KMS-11 (cell line): ENCODE measurements at regions not wholly inside any gene's neighbourhood (a gene's known extent, or its start where the extent isn't known, plus 50 kb on each side); places are given as distances from the start of the nearest gene placed in this dataset.

Experiments
- H2AFZ ChIP-seq: fragments of 200-600 bp; sonication (generic); 2 replicates; pipeline ENCODE4 v1.6.1; 2016; ENCODE audit warnings: antibody characterized with exemption, mixed run types, low read depth
- H3K27ac ChIP-seq: fragments of 200-600 bp; sonication (generic); 2 replicates; pipeline ENCODE4 v1.6.1; 2016; ENCODE audit warnings: mild to moderate bottlenecking, mixed run types
- H3K27me3 ChIP-seq: fragments of 200-600 bp; sonication (generic); 2 replicates; pipeline ENCODE4 v1.6.1; 2017; ENCODE audit warnings: mild to moderate bottlenecking, low read depth, mixed run types, moderate library complexity; ENCODE audit not compliant: insufficient read depth
- H3K36me3 ChIP-seq: fragments of 200-600 bp; sonication (generic); 2 replicates; pipeline ENCODE4 v1.6.1; 2017; ENCODE audit warnings: mild to moderate bottlenecking, mixed run types; ENCODE audit not compliant: insufficient read depth
- H3K4me1 ChIP-seq: fragments of 200-600 bp; sonication (generic); 2 replicates; pipeline ENCODE4 v1.6.1; 2016; ENCODE audit warnings: mild to moderate bottlenecking, low read depth, mixed run types; ENCODE audit not compliant: poor library complexity, severe bottlenecking
- H3K4me2 ChIP-seq: fragments of 200-600 bp; sonication (generic); 2 replicates; pipeline ENCODE4 v1.7.0; 2016; ENCODE audit warnings: mild to moderate bottlenecking, mixed run types
- H3K4me3 ChIP-seq: fragments of 200-600 bp; sonication (generic); IDR thresholded peaks from 2 replicates; pipeline ENCODE4 v1.6.1; 2017; ENCODE audit warnings: low read depth, low read length, mixed read lengths; ENCODE audit not compliant: insufficient read depth
- H3K79me2 ChIP-seq: fragments of 200-600 bp; sonication (generic); 2 replicates; pipeline ENCODE4 v1.6.1; 2016; ENCODE audit warnings: low read depth, mixed run types; ENCODE audit not compliant: insufficient read depth
- H3K9ac ChIP-seq: fragments of 200-600 bp; sonication (generic); 2 replicates; pipeline ENCODE4 v1.6.1; 2016; ENCODE audit warnings: mild to moderate bottlenecking, mixed run types
- H4K20me1 ChIP-seq: fragments of 200-600 bp; sonication (generic); 2 replicates; pipeline ENCODE4 v1.6.1; 2016; ENCODE audit warnings: mild to moderate bottlenecking, mixed run types; ENCODE audit not compliant: insufficient read depth
- TF ChIP-seq, protein P1 (sequence below): fragments of 200-600 bp; sonication (generic); conservative IDR thresholded peaks from 2 replicates; pipeline ENCODE4 v1.6.1; 2017; ENCODE audit warnings: low read depth, mild to moderate bottlenecking, antibody characterized with exemption, low read length, moderate library complexity, mixed read lengths

DNA sequence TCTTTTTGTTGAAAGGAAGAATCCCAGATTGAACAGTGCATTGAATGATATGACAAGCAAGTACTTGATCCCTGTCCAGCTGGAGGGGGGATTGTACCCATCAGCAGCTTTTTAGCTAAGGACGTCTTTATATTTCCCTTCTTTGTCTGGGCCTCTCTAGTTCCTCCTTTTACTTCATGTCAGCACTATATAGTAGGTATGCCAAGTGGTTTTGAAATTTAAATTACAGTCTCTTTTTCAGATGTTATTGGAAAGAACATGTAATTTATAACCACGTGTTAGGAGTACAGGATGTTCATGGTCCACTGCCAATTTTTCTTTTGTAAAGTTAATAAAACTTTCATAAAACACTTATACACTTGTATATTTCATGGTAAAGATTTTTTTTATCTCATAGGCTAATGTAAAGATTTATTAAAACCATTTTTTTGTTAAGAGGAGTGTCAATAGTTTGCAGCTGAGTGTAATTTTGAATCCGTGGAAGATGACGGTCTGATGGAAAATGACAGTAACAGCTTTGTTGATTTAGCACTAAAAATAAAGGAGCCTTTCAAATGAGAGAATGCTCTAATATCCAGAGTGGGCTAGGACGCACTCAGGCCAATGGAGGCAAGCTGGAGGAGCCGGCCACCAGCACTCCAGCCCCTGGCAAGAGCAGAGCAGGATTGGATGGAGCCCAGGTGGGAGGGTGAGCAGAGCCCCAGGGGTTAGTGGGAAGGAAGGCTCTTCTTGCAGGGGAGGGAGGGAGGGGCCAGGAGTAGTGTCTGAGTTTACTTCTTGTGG lies 488.3 kb downstream of the INSC start:
- H3K36me3 ChIP-seq: no peaks in the 10 kb centered on the region
- H4K20me1 ChIP-seq: no peaks in the 10 kb centered on the region
- no peak overlapping the region for H3K27ac ChIP-seq
- H3K4me2 ChIP-seq: no peak overlapping the region
- H3K27me3 ChIP-seq: no peaks in the 10 kb centered on the region
- H2AFZ ChIP-seq: no peak overlapping the region
- H3K4me1 ChIP-seq: no peaks in the 10 kb centered on the region
- TF ChIP-seq, protein P1, sequence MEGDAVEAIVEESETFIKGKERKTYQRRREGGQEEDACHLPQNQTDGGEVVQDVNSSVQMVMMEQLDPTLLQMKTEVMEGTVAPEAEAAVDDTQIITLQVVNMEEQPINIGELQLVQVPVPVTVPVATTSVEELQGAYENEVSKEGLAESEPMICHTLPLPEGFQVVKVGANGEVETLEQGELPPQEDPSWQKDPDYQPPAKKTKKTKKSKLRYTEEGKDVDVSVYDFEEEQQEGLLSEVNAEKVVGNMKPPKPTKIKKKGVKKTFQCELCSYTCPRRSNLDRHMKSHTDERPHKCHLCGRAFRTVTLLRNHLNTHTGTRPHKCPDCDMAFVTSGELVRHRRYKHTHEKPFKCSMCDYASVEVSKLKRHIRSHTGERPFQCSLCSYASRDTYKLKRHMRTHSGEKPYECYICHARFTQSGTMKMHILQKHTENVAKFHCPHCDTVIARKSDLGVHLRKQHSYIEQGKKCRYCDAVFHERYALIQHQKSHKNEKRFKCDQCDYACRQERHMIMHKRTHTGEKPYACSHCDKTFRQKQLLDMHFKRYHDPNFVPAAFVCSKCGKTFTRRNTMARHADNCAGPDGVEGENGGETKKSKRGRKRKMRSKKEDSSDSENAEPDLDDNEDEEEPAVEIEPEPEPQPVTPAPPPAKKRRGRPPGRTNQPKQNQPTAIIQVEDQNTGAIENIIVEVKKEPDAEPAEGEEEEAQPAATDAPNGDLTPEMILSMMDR: no peak
- H3K9ac ChIP-seq: no peak overlapping the region
- no peaks in the 10 kb centered on the region for H3K79me2 ChIP-seq
- no peak overlapping the region for H3K4me3 ChIP-seq

DNA sequence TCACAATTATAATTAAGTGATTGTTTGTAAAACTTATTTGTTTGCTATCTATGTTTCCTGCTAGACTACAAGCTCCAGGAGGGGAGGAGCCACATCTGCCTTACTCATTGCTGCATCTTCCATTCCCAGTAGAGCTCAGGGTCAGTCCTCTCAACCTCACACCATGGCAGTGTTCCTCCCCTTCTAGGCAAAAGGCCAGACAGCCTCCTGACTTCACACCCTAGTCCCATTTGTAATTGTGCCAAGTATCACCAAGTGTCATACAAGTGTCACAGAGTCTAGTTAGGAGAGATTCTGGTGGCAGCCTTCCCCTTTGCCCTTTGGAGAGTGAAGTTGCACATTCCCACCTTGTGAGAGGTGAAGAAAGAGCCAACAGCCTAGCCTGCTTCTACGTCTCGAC lies 490.4 kb downstream of the INSC start:
- no peak overlapping the region for H3K4me2 ChIP-seq
- H3K79me2 ChIP-seq: no peaks in the 10 kb centered on the region
- no peaks in the 10 kb centered on the region for H4K20me1 ChIP-seq
- H3K4me3 ChIP-seq: no peak overlapping the region
- no peak overlapping the region for H2AFZ ChIP-seq
- H3K27me3 ChIP-seq: no peaks in the 10 kb centered on the region
- TF ChIP-seq, protein P1: no peak
- no peak overlapping the region for H3K9ac ChIP-seq
- no peaks in the 10 kb centered on the region for H3K36me3 ChIP-seq
- no peak overlapping the region for H3K27ac ChIP-seq
- H3K4me1 ChIP-seq: no peaks in the 10 kb centered on the region

DNA sequence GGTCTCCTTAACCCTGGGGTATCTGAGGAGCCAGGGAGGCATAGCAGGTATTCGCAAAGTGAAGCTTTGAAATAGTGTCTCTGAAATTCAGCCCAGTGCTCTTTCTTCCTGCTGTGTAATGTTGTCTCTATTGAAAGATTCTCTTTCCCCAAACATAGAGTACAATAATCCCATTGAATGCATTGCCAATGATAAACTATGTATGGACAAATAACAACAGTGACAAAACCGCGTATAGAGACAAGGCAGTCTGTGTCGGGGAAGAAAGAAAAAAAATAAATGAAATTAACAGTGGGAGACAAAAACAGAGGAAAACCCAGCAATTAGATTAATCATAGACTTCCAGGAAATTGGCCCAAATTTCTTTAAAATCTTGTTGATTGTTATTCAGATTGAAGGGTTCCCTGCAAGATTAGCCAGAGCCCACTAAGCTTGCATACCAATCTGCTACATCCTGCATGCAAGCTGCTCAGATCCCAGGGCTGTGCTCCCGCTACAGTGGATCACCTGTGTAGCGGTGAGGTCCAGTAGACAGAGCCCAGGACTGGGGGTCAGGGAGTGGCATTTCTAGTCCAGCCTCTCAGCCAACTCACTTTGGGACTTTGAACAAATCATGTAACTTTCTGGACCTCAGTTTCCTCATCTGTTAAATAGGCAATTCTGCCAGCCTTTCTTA lies 492.8 kb downstream of the INSC start:
- no peaks in the 10 kb centered on the region for H4K20me1 ChIP-seq
- TF ChIP-seq, protein P1: no peak
- H3K36me3 ChIP-seq: no peaks in the 10 kb centered on the region
- H2AFZ ChIP-seq: no peak overlapping the region
- no peak overlapping the region for H3K4me2 ChIP-seq
- H3K27me3 ChIP-seq: no peaks in the 10 kb centered on the region
- H3K4me3 ChIP-seq: no peak overlapping the region
- no peak overlapping the region for H3K9ac ChIP-seq
- no peaks in the 10 kb centered on the region for H3K79me2 ChIP-seq
- no peaks in the 10 kb centered on the region for H3K4me1 ChIP-seq
- no peak overlapping the region for H3K27ac ChIP-seq

DNA sequence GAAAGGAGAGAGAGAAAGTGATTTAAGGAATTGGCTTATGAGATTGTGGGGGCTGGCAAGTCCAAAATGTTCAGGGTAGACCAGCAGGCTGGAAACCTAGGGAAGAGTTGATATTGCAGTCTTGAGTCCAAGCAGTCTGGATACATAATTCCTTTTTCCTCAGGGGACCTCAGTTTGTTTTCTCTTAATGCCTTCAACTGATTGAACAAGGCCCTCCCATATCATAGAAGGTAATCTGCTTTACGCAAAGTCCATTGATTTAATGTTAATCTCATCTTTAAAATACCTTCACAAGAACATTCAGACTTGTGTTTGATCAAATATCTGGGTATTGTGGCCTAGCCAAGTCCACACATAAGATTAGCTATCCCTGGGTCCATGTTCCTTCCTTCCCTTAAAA lies 494.7 kb downstream of the INSC start:
- TF ChIP-seq, protein P1: no peak

More for the DNA sequence above, 494.7 kb downstream of the INSC start:
- no peaks in the 10 kb centered on the region for H4K20me1 ChIP-seq
- H3K4me1 ChIP-seq: no peaks in the 10 kb centered on the region
- H3K36me3 ChIP-seq: no peaks in the 10 kb centered on the region
- H3K79me2 ChIP-seq: no peaks in the 10 kb centered on the region
- H3K27me3 ChIP-seq: no peaks in the 10 kb centered on the region
- no peak overlapping the region for H3K9ac ChIP-seq
- no peak overlapping the region for H3K4me2 ChIP-seq
- H2AFZ ChIP-seq: no peak overlapping the region
- H3K27ac ChIP-seq: no peak overlapping the region
- no peak overlapping the region for H3K4me3 ChIP-seq
